Astrocyte of the spinal cord (primary cell): ENCODE measurements at regions not wholly inside any gene's neighbourhood (a gene's known extent, or its start where the extent isn't known, plus 50 kb on each side); places are given as distances from the start of the nearest gene placed in this dataset.
A peak's percentile ranks its signal among the peaks of the same experiment; 100 is the strongest.
"Not testable (repeated sequence)": the region's sequence is repeated elsewhere in the genome, so short reads cannot be mapped to it uniquely, and the experiment has no call there.

Experiments used
- DNase-seq: peaks from one replicate; pipeline ENCODE4 v3.0.0; 2011; ENCODE audit warnings: low read depth, low spot score
- H3K4me3 ChIP-seq: 2 replicates; pipeline ENCODE4 v1.5.1; 2011; ENCODE audit warnings: low read depth, mild to moderate bottlenecking, low read length, moderate library complexity
- CTCF ChIP-seq: IDR thresholded peaks from 2 replicates; pipeline ENCODE4 v1.5.1; 2012; ENCODE audit warnings: low read depth, mild to moderate bottlenecking, low read length, inconsistent platforms
- in situ Hi-C: cut with HindIII; loops from 2 replicates; pipeline ENCODE4 v1.10.0; 2017; ENCODE audit warnings: low sequenced_read_pairs

GRCh38 chr20:40864470-40864869, 164.2 kb upstream of the TOP1 start:
- no peak for TF ChIP-seq CTCF
- DNase-seq, result no peak
- H3K4me3 ChIP-seq, result no peak overlapping the region
- in situ Hi-C loops, result no loop called here

GRCh38 chr20:40865095-40865494, 163.5 kb upstream of the TOP1 start:
- no peak for TF ChIP-seq CTCF
- no peak for DNase-seq
- in situ Hi-C loops, result no loop called here
- no peak overlapping the region for H3K4me3 ChIP-seq

- H3K4me3 ChIP-seq, result no peak overlapping the region
- TF ChIP-seq CTCF, result no peak
- in situ Hi-C loops, result no loop called here
- no peak for DNase-seq
Observed at GRCh38 chr20:40866056-40866455, 162.6 kb upstream of the TOP1 start.

GRCh38 chr20:40868551-40869217, 159.9 kb upstream of the TOP1 start:
- no peak overlapping the region for H3K4me3 ChIP-seq
- TF ChIP-seq CTCF, result no peak
- DNase-seq, result peak; percentile 83
- in situ Hi-C loops, result no loop called here

- no peak overlapping the region for H3K4me3 ChIP-seq
- in situ Hi-C loops, result no loop called here
- no peak for TF ChIP-seq CTCF
- no peak for DNase-seq
Observed at GRCh38 chr20:40869218-40870147, 159.1 kb upstream of the TOP1 start.

- H3K4me3 ChIP-seq, result no peak overlapping the region
- in situ Hi-C loops, result no loop called here
- no peak for DNase-seq
- no peak for TF ChIP-seq CTCF
Observed at GRCh38 chr20:40875116-40876085, 153.2 kb upstream of the TOP1 start.

- in situ Hi-C loops, H3K4me3 ChIP-seq, DNase-seq: not testable (repeated sequence)
Observed at GRCh38 chr20:40878099-40878498, 150.5 kb upstream of the TOP1 start.
